BLaER1 (cell line): ENCODE measurements at regions not wholly inside any gene's neighbourhood (a gene's known extent, or its start where the extent isn't known, plus 50 kb on each side); places are given as distances from the start of the nearest gene placed in this dataset.

ENCODE experiments used
- H3K27ac ChIP-seq: shearing (Covaris generic); formaldehyde crosslinking; 2 replicates; pipeline ENCODE4 v1.8.1; 2022
- H3K27me3 ChIP-seq: shearing (Covaris generic); formaldehyde crosslinking; 2 replicates; pipeline ENCODE4 v1.8.1; 2022
- H3K36me3 ChIP-seq: shearing (Covaris generic); formaldehyde crosslinking; 2 replicates; pipeline ENCODE4 v1.8.1; 2022
- H3K4me1 ChIP-seq: shearing (Covaris generic); formaldehyde crosslinking; 2 replicates; pipeline ENCODE4 v1.8.1; 2022
- H3K4me2 ChIP-seq: shearing (Covaris generic); formaldehyde crosslinking; 2 replicates; pipeline ENCODE4 v1.8.1; 2022
- H3K4me3 ChIP-seq: shearing (Covaris generic); formaldehyde crosslinking; 2 replicates; pipeline ENCODE4 v1.8.1; 2022
- H3K9ac ChIP-seq: shearing (Covaris generic); formaldehyde crosslinking; 2 replicates; pipeline ENCODE4 v1.8.1; 2022
- H3K9me3 ChIP-seq: shearing (Covaris generic); formaldehyde crosslinking; 2 replicates; pipeline ENCODE4 v1.8.1; 2022
- H4K20me1 ChIP-seq: shearing (Covaris generic); formaldehyde crosslinking; 2 replicates; pipeline ENCODE4 v1.8.1; 2022
- Cebpa-rat ChIP-seq: shearing (Covaris generic); IDR thresholded peaks from 2 replicates; pipeline ENCODE4 v1.8.1; 2022

- H3K9ac ChIP-seq = no peak overlapping the region
- no peak overlapping the region for H3K4me3 ChIP-seq
- no peaks in the 10 kb centered on the region for H4K20me1 ChIP-seq
- no peak for TF ChIP-seq Cebpa-rat
- H3K9me3 ChIP-seq = peaks cover 6% of the 10 kb centered on the region; the same call in 1 of the 2 replicates
- H3K27me3 ChIP-seq = no peaks in the 10 kb centered on the region
- no peaks in the 10 kb centered on the region for H3K4me1 ChIP-seq
- no peaks in the 10 kb centered on the region for H3K36me3 ChIP-seq
- no peak overlapping the region for H3K27ac ChIP-seq
- no peak overlapping the region for H3K4me2 ChIP-seq
Observed at GRCh38 chr3:99543796-99544195, 94.6 kb upstream of the COL8A1 start.

GRCh38 chr3:99542767-99543518 is 95.5 kb upstream of the COL8A1 start:
- Histone ChIP-seq H3K36me3 (no peaks in the 10 kb centered on the region), H3K27ac (no peak overlapping the region), H3K4me3 (no peak overlapping the region), H3K9me3 (peaks cover 6% of the 10 kb centered on the region; the same call in 1 of the 2 replicates), H3K4me2 (no peak overlapping the region), H3K4me1 (no peaks in the 10 kb centered on the region), H3K9ac (no peak overlapping the region), H4K20me1 (no peaks in the 10 kb centered on the region), H3K27me3 (no peaks in the 10 kb centered on the region)
- TF ChIP-seq Cebpa-rat = no peak

DNA sequence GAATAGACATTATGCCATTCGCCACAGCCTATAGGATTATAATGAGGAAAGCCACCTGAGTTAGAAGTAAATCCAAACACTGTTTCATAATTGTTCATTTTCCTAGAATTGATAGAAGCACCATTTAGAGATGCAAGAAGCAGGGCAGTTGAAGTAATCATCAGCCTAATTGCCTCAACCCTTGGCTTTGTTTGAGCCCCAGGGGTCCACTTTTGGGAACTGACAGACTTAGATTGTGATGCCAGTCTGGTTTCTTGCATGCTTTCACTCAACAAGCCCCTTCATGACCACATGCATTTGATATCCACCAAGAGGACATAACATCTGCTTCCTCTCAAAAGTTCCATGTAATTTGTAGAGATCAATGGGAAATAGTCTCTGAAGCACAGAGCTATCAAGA is 97.2 kb upstream of the COL8A1 start:
- Histone ChIP-seq H3K27me3 (no peaks in the 10 kb centered on the region), H3K27ac (no peak overlapping the region), H4K20me1 (no peaks in the 10 kb centered on the region), H3K9me3 (peaks cover 6% of the 10 kb centered on the region; the same call in 1 of the 2 replicates), H3K4me1 (no peaks in the 10 kb centered on the region), H3K9ac (no peak overlapping the region), H3K4me3 (no peak overlapping the region), H3K4me2 (no peak overlapping the region), H3K36me3 (no peaks in the 10 kb centered on the region)
- no peak for TF ChIP-seq Cebpa-rat

- H3K9ac ChIP-seq = no peak overlapping the region
- H3K27me3 ChIP-seq = no peaks in the 10 kb centered on the region
- no peak overlapping the region for H3K27ac ChIP-seq
- H3K4me2 ChIP-seq = no peak overlapping the region
- H3K4me3 ChIP-seq = no peak overlapping the region
- no peaks in the 10 kb centered on the region for H3K4me1 ChIP-seq
- no peaks in the 10 kb centered on the region for H4K20me1 ChIP-seq
- peaks cover 6% of the 10 kb centered on the region; the same call in 1 of the 2 replicates for H3K9me3 ChIP-seq
- H3K36me3 ChIP-seq = no peaks in the 10 kb centered on the region
- no peak for TF ChIP-seq Cebpa-rat
Observed at GRCh38 chr3:99537416-99537815, 101.0 kb upstream of the COL8A1 start.

- Histone ChIP-seq H4K20me1 (no peaks in the 10 kb centered on the region), H3K4me3 (no peak overlapping the region), H3K27me3 (no peaks in the 10 kb centered on the region), H3K4me2 (no peak overlapping the region), H3K36me3 (no peaks in the 10 kb centered on the region), H3K4me1 (no peaks in the 10 kb centered on the region), H3K27ac (no peak overlapping the region), H3K9ac (no peak overlapping the region), H3K9me3 (peaks cover 6% of the 10 kb centered on the region; the same call in 1 of the 2 replicates)
- TF ChIP-seq Cebpa-rat = no peak
Observed at GRCh38 chr3:99536555-99537314, 101.7 kb upstream of the COL8A1 start.

- Histone ChIP-seq H3K27ac (no peak overlapping the region), H3K4me1 (no peaks in the 10 kb centered on the region), H4K20me1 (no peaks in the 10 kb centered on the region), H3K9ac (no peak overlapping the region), H3K4me2 (no peak overlapping the region), H3K9me3 (peaks cover 5% of the 10 kb centered on the region; the same call in 1 of the 2 replicates), H3K4me3 (no peak overlapping the region), H3K36me3 (no peaks in the 10 kb centered on the region), H3K27me3 (no peaks in the 10 kb centered on the region)
- no peak for TF ChIP-seq Cebpa-rat
Observed at GRCh38 chr3:99534951-99535704, 103.3 kb upstream of the COL8A1 start.

DNA sequence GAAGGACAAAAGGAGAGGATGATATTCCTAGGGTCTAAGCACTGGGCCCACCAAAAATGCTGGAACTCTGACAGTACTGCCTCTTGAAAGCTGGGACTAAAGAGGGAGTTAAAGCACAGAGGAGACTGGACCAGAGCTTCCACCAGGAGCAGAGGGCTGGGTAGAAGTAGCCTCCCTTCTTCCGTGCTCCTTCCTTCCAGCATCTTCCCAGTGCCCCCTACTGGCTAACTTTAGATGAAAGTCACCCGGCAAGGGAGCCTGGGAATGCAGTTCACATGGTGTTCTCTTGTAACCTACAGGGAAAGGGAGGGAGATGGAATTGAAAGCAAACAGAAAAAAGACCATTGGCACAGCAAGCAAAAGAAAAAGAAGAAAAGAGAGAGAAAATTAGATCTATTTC is 106.1 kb upstream of the COL8A1 start:
- Histone ChIP-seq H4K20me1 (no peaks in the 10 kb centered on the region), H3K4me1 (no peaks in the 10 kb centered on the region), H3K4me3 (no peak overlapping the region), H3K4me2 (no peak overlapping the region), H3K9ac (no peak overlapping the region), H3K36me3 (no peaks in the 10 kb centered on the region), H3K27ac (no peak overlapping the region), H3K27me3 (no peaks in the 10 kb centered on the region), H3K9me3 (no peaks in the 10 kb centered on the region)
- no peak for TF ChIP-seq Cebpa-rat

- Histone ChIP-seq H3K27ac (no peak overlapping the region), H3K27me3 (no peaks in the 10 kb centered on the region), H3K9ac (no peak overlapping the region), H3K36me3 (no peaks in the 10 kb centered on the region), H3K4me1 (no peaks in the 10 kb centered on the region), H3K9me3 (no peaks in the 10 kb centered on the region), H3K4me3 (no peak overlapping the region), H3K4me2 (no peak overlapping the region), H4K20me1 (no peaks in the 10 kb centered on the region)
- no peak for TF ChIP-seq Cebpa-rat
Observed at GRCh38 chr3:99529265-99529664, 109.1 kb upstream of the COL8A1 start.

DNA sequence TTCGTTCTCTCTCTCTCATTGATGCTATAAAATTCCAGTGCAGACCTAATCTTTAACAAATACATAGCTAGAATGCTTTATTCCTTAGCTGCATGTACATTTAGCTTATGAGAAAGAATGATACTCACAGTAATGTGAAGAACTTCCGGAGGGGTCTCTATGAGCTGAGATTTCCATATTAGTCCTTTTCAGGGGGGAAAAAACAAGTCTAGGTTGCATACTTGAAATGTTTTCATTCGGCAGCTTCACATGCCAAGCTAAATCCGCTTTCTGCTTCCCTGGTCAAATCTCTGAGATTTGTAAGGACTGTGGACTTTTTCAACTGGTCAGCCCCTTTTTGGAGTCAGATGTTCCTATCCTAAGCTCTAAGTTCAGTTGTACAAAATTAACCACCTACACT is 111.5 kb upstream of the COL8A1 start:
- Histone ChIP-seq H4K20me1 (no peaks in the 10 kb centered on the region), H3K27ac (no peak overlapping the region), H3K4me2 (no peak overlapping the region), H3K4me3 (no peak overlapping the region), H3K27me3 (no peaks in the 10 kb centered on the region), H3K4me1 (no peaks in the 10 kb centered on the region), H3K9me3 (no peaks in the 10 kb centered on the region), H3K36me3 (no peaks in the 10 kb centered on the region), H3K9ac (no peak overlapping the region)
- TF ChIP-seq Cebpa-rat = no peak

DNA sequence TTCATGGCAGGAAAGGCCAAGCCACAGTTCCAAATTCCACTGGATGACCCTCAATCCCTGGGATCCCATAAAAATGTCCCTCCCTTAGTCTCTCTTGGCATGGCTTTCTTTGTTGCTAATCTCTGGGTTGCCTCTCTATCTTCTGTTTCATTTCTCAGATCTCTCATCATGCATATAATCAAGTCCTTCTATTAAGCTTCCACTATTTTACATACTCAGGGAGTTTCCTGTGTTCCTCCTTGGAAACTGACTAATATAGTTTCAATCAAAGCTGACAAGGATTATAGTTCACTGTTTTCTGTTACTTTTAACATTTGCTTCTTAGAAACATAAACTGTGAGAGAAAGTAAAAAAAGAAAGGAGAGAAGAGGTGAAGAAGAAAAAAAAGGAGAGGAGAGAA is 113.8 kb upstream of the COL8A1 start:
- Histone ChIP-seq H3K4me3 (no peak overlapping the region), H3K27me3 (no peaks in the 10 kb centered on the region), H3K9me3 (no peaks in the 10 kb centered on the region), H4K20me1 (no peaks in the 10 kb centered on the region), H3K4me1 (no peaks in the 10 kb centered on the region), H3K36me3 (no peaks in the 10 kb centered on the region), H3K9ac (no peak overlapping the region), H3K27ac (no peak overlapping the region), H3K4me2 (no peak overlapping the region)
- TF ChIP-seq Cebpa-rat = no peak
